ENCODE measurements at regions not wholly inside any gene's neighbourhood (a gene's known extent, or its start where the extent isn't known, plus 50 kb on each side); places are given as distances from the start of the nearest gene placed in this dataset.

DNA sequence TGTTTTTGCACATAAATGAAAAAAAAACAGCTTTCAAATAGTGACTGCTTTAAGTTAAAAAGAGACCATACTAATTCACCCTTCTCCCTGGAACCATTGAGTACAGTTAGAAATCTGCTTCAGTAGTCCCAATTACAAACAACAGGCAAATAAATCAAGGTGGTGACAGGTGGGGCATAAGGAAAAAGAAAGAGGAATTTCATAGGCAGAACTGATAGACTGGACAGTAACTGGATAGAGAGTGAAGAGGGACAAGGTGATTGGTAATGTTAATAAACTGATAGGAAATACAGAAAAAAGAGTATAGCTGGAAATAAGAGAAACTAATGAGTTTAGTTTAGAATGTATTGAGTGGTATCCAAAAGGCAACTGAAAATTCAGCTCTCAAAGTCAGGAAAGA lies 56.0 kb downstream of the SLC41A2 start:
- TF ChIP-seq, protein P1, sequence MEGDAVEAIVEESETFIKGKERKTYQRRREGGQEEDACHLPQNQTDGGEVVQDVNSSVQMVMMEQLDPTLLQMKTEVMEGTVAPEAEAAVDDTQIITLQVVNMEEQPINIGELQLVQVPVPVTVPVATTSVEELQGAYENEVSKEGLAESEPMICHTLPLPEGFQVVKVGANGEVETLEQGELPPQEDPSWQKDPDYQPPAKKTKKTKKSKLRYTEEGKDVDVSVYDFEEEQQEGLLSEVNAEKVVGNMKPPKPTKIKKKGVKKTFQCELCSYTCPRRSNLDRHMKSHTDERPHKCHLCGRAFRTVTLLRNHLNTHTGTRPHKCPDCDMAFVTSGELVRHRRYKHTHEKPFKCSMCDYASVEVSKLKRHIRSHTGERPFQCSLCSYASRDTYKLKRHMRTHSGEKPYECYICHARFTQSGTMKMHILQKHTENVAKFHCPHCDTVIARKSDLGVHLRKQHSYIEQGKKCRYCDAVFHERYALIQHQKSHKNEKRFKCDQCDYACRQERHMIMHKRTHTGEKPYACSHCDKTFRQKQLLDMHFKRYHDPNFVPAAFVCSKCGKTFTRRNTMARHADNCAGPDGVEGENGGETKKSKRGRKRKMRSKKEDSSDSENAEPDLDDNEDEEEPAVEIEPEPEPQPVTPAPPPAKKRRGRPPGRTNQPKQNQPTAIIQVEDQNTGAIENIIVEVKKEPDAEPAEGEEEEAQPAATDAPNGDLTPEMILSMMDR (IDR thresholded peaks at IDR 0.05): no peak
- TF ChIP-seq POLR2A (IDR thresholded peaks at IDR 0.05; ENCODE audit: low read depth) (no peak), EP300 (IDR thresholded peaks at IDR 0.05) (no peak), POLR2AphosphoS5 (IDR thresholded peaks at IDR 0.05) (no peak)
